H9 (cell line): ENCODE measurements at regions not wholly inside any gene's neighbourhood (a gene's known extent, or its start where the extent isn't known, plus 50 kb on each side); places are given as distances from the start of the nearest gene placed in this dataset.

ENCODE experiments used
- DNase-seq: peaks from one replicate; pipeline ENCODE4 v3.0.0-alpha.2; 2017
- H2AFZ ChIP-seq: one replicate; pipeline ENCODE4 v1.6.1; 2013; ENCODE audit warnings: mild to moderate bottlenecking, low read length, control low read depth, moderate library complexity
- H2AK5ac ChIP-seq: 2 replicates; pipeline ENCODE4 v1.6.1; 2013; ENCODE audit warnings: low read length, control low read depth, mixed read lengths; ENCODE audit not compliant: insufficient read length
- H2BK120ac ChIP-seq: one replicate; pipeline ENCODE4 v1.6.1; 2013; ENCODE audit warnings: low read depth, mild to moderate bottlenecking, low read length, control low read depth, inconsistent platforms; ENCODE audit not compliant: poor library complexity, severe bottlenecking
- H2BK12ac ChIP-seq: 2 replicates; pipeline ENCODE4 v1.6.1; 2013; ENCODE audit warnings: low read length, control low read depth, mixed read lengths, low read depth; ENCODE audit not compliant: insufficient read length
- H2BK15ac ChIP-seq: 2 replicates; pipeline ENCODE4 v1.6.1; 2013; ENCODE audit warnings: low read depth, low read length, control low read depth
- H2BK20ac ChIP-seq: one replicate; pipeline ENCODE4 v1.6.1; 2013; ENCODE audit warnings: low read depth, mild to moderate bottlenecking, low read length, control low read depth, inconsistent platforms; ENCODE audit not compliant: poor library complexity, severe bottlenecking
- H2BK5ac ChIP-seq: 2 replicates; pipeline ENCODE4 v1.6.1; 2013; ENCODE audit warnings: low read length, control low read depth, mixed read lengths; ENCODE audit not compliant: insufficient read length
- H3K14ac ChIP-seq: 2 replicates; pipeline ENCODE4 v1.6.1; 2013; ENCODE audit warnings: low read length, control low read depth; ENCODE audit not compliant: insufficient read depth
- H3K18ac ChIP-seq: 2 replicates; pipeline ENCODE4 v1.6.1; 2013; ENCODE audit warnings: low read depth, mild to moderate bottlenecking, mixed read lengths, low read length, control low read depth; ENCODE audit not compliant: insufficient read length
- H3K23ac ChIP-seq: 2 replicates; pipeline ENCODE4 v1.6.1; 2013; ENCODE audit warnings: low read length, control low read depth, mixed read lengths, low read depth; ENCODE audit not compliant: insufficient read length
- H3K23me2 ChIP-seq: 2 replicates; pipeline ENCODE4 v1.6.1; 2013; ENCODE audit warnings: low read depth, mild to moderate bottlenecking, mixed read lengths, low read length, control low read depth; ENCODE audit not compliant: insufficient read length, poor library complexity, severe bottlenecking
- H3K27ac ChIP-seq: 2 replicates; pipeline ENCODE4 v1.5.1; 2013; ENCODE audit warnings: low read length, control low read depth, mixed read lengths, low read depth; ENCODE audit not compliant: insufficient read length
- H3K27me3 ChIP-seq: 2 replicates; pipeline ENCODE4 v1.6.1; 2013; ENCODE audit warnings: low read length, control low read depth, inconsistent platforms; ENCODE audit not compliant: insufficient read depth
- H3K4ac ChIP-seq: 2 replicates; pipeline ENCODE4 v1.6.1; 2013; ENCODE audit warnings: low read depth, mild to moderate bottlenecking, control low read depth, inconsistent platforms, low read length, moderate library complexity
- H3K4me1 ChIP-seq: 2 replicates; pipeline ENCODE4 v1.6.1; 2013; ENCODE audit warnings: low read length, control low read depth, inconsistent platforms; ENCODE audit not compliant: insufficient read depth
- H3K4me2 ChIP-seq: 2 replicates; pipeline ENCODE4 v1.6.1; 2013; ENCODE audit warnings: low read length, control low read depth, mixed read lengths; ENCODE audit not compliant: insufficient read length, insufficient read depth
- H3K56ac ChIP-seq: 2 replicates; pipeline ENCODE4 v1.6.1; 2013; ENCODE audit warnings: low read depth, mild to moderate bottlenecking, mixed read lengths, low read length, control low read depth; ENCODE audit not compliant: insufficient read length
- H3K79me1 ChIP-seq: 2 replicates; pipeline ENCODE4 v1.6.1; 2013; ENCODE audit warnings: low read depth, mild to moderate bottlenecking, moderate library complexity, low read length, control low read depth, inconsistent platforms; ENCODE audit not compliant: insufficient read depth, poor library complexity, severe bottlenecking
- H3K79me2 ChIP-seq: 2 replicates; pipeline ENCODE4 v1.6.1; 2013; ENCODE audit warnings: low read length, control low read depth, inconsistent platforms; ENCODE audit not compliant: insufficient read depth
- H3K9ac ChIP-seq: 2 replicates; pipeline ENCODE4 v1.6.1; 2013; ENCODE audit warnings: low read length, control low read depth, mixed read lengths; ENCODE audit not compliant: insufficient read length; ENCODE audit errors: extremely low read depth
- H3K9me3 ChIP-seq: one replicate; pipeline ENCODE4 v1.6.1; 2013; ENCODE audit warnings: low read depth, low read length, inconsistent platforms; ENCODE audit not compliant: control insufficient read depth
- H3T11ph ChIP-seq: one replicate; pipeline ENCODE4 v1.6.1; 2013; ENCODE audit warnings: mild to moderate bottlenecking, low read length, control low read depth, inconsistent platforms
- H4K20me1 ChIP-seq: one replicate; pipeline ENCODE4 v1.6.1; 2013; ENCODE audit not compliant: control insufficient read depth, insufficient read length, insufficient read depth
- H4K5ac ChIP-seq: 2 replicates; pipeline ENCODE4 v1.6.1; 2013; ENCODE audit warnings: low read depth, mild to moderate bottlenecking, mixed read lengths, low read length, control low read depth; ENCODE audit not compliant: insufficient read length
- H4K8ac ChIP-seq: replicated peaks from 2 replicates; pipeline ENCODE4 v1.6.1; 2013; ENCODE audit warnings: low read length, control low read depth, mixed read lengths, low read depth; ENCODE audit not compliant: insufficient read length
- H4K91ac ChIP-seq: 2 replicates; pipeline ENCODE4 v1.6.1; 2013; ENCODE audit warnings: low read depth, mild to moderate bottlenecking, moderate library complexity, mixed read lengths, low read length, control low read depth; ENCODE audit not compliant: insufficient read length
- H3K27ac Mint-ChIP-seq, 3 experiments: 2 replicates in 2 of 3; 3 replicates in 1 of 3; pipeline ENCODE4 v1.8.0; 2020 to 2021; ENCODE audit warnings: mixed read lengths in 3 of 3, mild to moderate bottlenecking in 1 of 3, moderate library complexity in 1 of 3
- H3K27me3 Mint-ChIP-seq: 2 replicates; pipeline ENCODE4 v1.8.0; 2021; ENCODE audit warnings: low read depth, mild to moderate bottlenecking, moderate library complexity, mixed read lengths
- H3K36me3 Mint-ChIP-seq, 3 experiments: 2 replicates in 2 of 3; 3 replicates in 1 of 3; pipeline ENCODE4 v1.8.0; 2020 to 2021; ENCODE audit warnings: low read depth in 3 of 3, mixed read lengths in 3 of 3; ENCODE audit not compliant: insufficient read depth in 1 of 3
- H3K4me1 Mint-ChIP-seq, 2 experiments: 2 replicates each; pipeline ENCODE4 v1.8.0; 2020; ENCODE audit warnings: mixed read lengths in 2 of 2
- H3K4me3 Mint-ChIP-seq, 2 experiments: 2 replicates in 1 of 2; 3 replicates in 1 of 2; pipeline ENCODE4 v1.8.0; 2020 to 2021; ENCODE audit warnings: mild to moderate bottlenecking in 2 of 2, mixed read lengths in 2 of 2, moderate library complexity in 1 of 2
- H3K9me3 Mint-ChIP-seq, 2 experiments: 2 replicates in 1 of 2; 3 replicates in 1 of 2; pipeline ENCODE4 v1.8.0; 2020; ENCODE audit warnings: mild to moderate bottlenecking in 2 of 2, mixed read lengths in 2 of 2, moderate library complexity in 1 of 2
- WGBS: extraction: QIAGEN DNeasy Blood & Tissue Kit; methylation state at CpG from one replicate; pipeline ENCODE4 v1.1.7; 2013; ENCODE audit warnings: missing lambda C conversion rate, low lambda C conversion rate, mixed read lengths; ENCODE audit not compliant: insufficient read length; ENCODE audit errors: extremely low coverage; 5-methylcytosine and 5-hydroxymethylcytosine counted together
- TF ChIP-seq, protein P1 (sequence below): fragments of 200-600 bp; sonication (generic); conservative IDR thresholded peaks from 3 replicates; pipeline ENCODE4 v1.8.0; 2021; ENCODE audit warnings: antibody characterized with exemption, mild to moderate bottlenecking

DNA sequence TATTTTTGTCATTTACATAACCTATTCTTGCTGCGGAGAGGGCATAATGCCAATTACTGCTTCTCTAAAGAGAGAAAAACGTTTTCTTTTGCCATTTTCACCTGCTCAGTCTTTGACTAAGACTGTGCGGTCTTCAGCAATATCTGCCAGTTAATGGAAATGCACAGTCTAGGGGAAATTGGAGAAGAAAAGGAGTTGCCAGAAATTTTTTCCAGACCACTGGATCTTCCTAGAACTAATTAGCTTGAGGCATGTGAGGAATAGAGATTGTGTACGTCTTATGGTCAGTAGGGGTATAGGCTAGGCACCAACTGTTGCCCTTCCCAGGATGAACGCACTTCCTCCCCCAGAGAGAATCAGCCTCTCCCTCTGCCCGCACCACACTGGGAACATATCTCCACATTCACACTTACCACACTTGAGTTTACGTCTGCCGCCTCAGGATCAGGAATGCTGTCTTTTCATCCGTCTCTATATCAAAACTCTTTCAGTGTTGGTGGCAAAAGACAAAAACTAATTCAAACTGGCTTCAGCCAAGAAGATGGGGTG, 67.9 kb upstream of the E2F3 start:
- Histone ChIP-seq H4K8ac (no peak overlapping the region), H3K9ac (no peak overlapping the region), H3K56ac (no peak overlapping the region), H3T11ph (no peak overlapping the region), H2AFZ (no peak overlapping the region), H3K4me2 (no peak overlapping the region), H3K4me1 (peaks cover 3% of the 10 kb centered on the region), H4K5ac (no peak overlapping the region), H2BK20ac (no peak overlapping the region), H3K23me2 (no peaks in the 10 kb centered on the region), H3K23ac (no peak overlapping the region), H3K14ac (no peak overlapping the region), H3K4ac (no peak overlapping the region), H3K9me3 (no peaks in the 10 kb centered on the region), H2BK5ac (no peak overlapping the region), H3K27me3 (no peaks in the 10 kb centered on the region), H3K18ac (no peak overlapping the region), H2BK120ac (no peak overlapping the region), H3K27ac (no peak overlapping the region), H2BK12ac (no peak overlapping the region), H3K79me1 (no peaks in the 10 kb centered on the region), H2BK15ac (no peak overlapping the region), H4K20me1 (no peaks in the 10 kb centered on the region), H2AK5ac (no peak overlapping the region), H3K79me2 (no peaks in the 10 kb centered on the region), H4K91ac (no peak overlapping the region)
- Mint-ChIP-seq H3K9me3 (no peaks in the 10 kb centered on the region), H3K36me3 (no peaks in the 10 kb centered on the region), H3K4me1 (peaks cover 6% of the 10 kb centered on the region in 2 experiments), H3K27me3 (peaks cover 3% of the 10 kb centered on the region; the same call in 1 of the 2 replicates), H3K4me3 (no peak overlapping the region), H3K27ac (no peak overlapping the region)
- no peak for DNase-seq
- TF ChIP-seq, protein P1, sequence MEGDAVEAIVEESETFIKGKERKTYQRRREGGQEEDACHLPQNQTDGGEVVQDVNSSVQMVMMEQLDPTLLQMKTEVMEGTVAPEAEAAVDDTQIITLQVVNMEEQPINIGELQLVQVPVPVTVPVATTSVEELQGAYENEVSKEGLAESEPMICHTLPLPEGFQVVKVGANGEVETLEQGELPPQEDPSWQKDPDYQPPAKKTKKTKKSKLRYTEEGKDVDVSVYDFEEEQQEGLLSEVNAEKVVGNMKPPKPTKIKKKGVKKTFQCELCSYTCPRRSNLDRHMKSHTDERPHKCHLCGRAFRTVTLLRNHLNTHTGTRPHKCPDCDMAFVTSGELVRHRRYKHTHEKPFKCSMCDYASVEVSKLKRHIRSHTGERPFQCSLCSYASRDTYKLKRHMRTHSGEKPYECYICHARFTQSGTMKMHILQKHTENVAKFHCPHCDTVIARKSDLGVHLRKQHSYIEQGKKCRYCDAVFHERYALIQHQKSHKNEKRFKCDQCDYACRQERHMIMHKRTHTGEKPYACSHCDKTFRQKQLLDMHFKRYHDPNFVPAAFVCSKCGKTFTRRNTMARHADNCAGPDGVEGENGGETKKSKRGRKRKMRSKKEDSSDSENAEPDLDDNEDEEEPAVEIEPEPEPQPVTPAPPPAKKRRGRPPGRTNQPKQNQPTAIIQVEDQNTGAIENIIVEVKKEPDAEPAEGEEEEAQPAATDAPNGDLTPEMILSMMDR, result no peak
- WGBS, result no CpG with 5 or more reads among the region's 9 CpGs
